DOHH2 (cell line): ENCODE measurements at regions not wholly inside any gene's neighbourhood (a gene's known extent, or its start where the extent isn't known, plus 50 kb on each side); places are given as distances from the start of the nearest gene placed in this dataset.
A peak's percentile ranks its signal among the peaks of the same experiment; 100 is the strongest.

Experiments used
- H3F3A ChIP-seq: fragments of 200-600 bp; sonication (generic), shearing (Covaris generic); 2 replicates; pipeline ENCODE4 v1.6.0; 2016; ENCODE audit warnings: antibody characterized with exemption, mild to moderate bottlenecking; ENCODE audit not compliant: control insufficient read depth, insufficient read depth
- H3K27ac ChIP-seq: fragments of 200-600 bp; sonication (generic); 2 replicates; pipeline ENCODE4 v1.5.1; 2014; ENCODE audit warnings: low read depth, mild to moderate bottlenecking, low read length, moderate library complexity
- H3K27me3 ChIP-seq: fragments of 200-600 bp; sonication (generic); 2 replicates; pipeline ENCODE4 v1.6.1; 2014; ENCODE audit warnings: mild to moderate bottlenecking, low read length, mixed read lengths; ENCODE audit not compliant: control insufficient read depth
- H3K36me3 ChIP-seq: fragments of 200-600 bp; sonication (generic); 2 replicates; pipeline ENCODE4 v1.6.1; 2014; ENCODE audit warnings: mild to moderate bottlenecking, low read length, moderate library complexity, mixed read lengths; ENCODE audit not compliant: control insufficient read depth
- H3K4me1 ChIP-seq: fragments of 200-600 bp; sonication (generic); 2 replicates; pipeline ENCODE4 v1.6.1; 2014; ENCODE audit warnings: mild to moderate bottlenecking, low read length, mixed read lengths; ENCODE audit not compliant: control insufficient read depth
- H3K4me2 ChIP-seq: fragments of 200-600 bp; sonication (generic); 2 replicates; pipeline ENCODE4 v1.6.0; 2014; ENCODE audit warnings: mild to moderate bottlenecking, low read length, moderate library complexity
- H3K4me3 ChIP-seq: fragments of 200-600 bp; sonication (generic); 2 replicates; pipeline ENCODE4 v1.5.1; 2014; ENCODE audit warnings: mild to moderate bottlenecking, low read length, mixed read lengths
- H3K79me2 ChIP-seq: fragments of 200-600 bp; sonication (generic); 2 replicates; pipeline ENCODE4 v1.6.1; 2014; ENCODE audit warnings: mild to moderate bottlenecking, low read length, mixed read lengths; ENCODE audit not compliant: control insufficient read depth
- H3K9me2 ChIP-seq: fragments of 200-600 bp; sonication (generic); replicated peaks from 2 replicates; pipeline ENCODE4 v1.6.1; 2014; ENCODE audit warnings: mild to moderate bottlenecking, low read length, mixed read lengths; ENCODE audit not compliant: control insufficient read depth
- H3K9me3 ChIP-seq: fragments of 200-600 bp; sonication (generic); 2 replicates; pipeline ENCODE4 v1.6.1; 2014; ENCODE audit warnings: antibody characterized with exemption, low read length, mixed read lengths; ENCODE audit not compliant: control insufficient read depth, insufficient read depth
- H4K20me1 ChIP-seq: fragments of 200-600 bp; sonication (generic); 2 replicates; pipeline ENCODE4 v1.6.0; 2014; ENCODE audit warnings: low read depth, mild to moderate bottlenecking, antibody characterized with exemption, low read length, moderate library complexity; ENCODE audit not compliant: control insufficient read depth, insufficient read depth
- EZH2phosphoT487 ChIP-seq: fragments of 200-600 bp; sonication (generic); IDR thresholded peaks from 2 replicates; pipeline ENCODE4 v1.6.1; 2017; ENCODE audit warnings: borderline replicate concordance, mild to moderate bottlenecking, antibody characterized with exemption, low read length, moderate library complexity, mixed read lengths
- TF ChIP-seq, protein P1 (sequence below): fragments of 200-600 bp; sonication (generic); IDR thresholded peaks from one replicate; pipeline ENCODE4 v1.5.1; 2014; ENCODE audit warnings: antibody characterized with exemption, mild to moderate bottlenecking, low read depth, low read length; ENCODE audit not compliant: poor library complexity, severe bottlenecking

DNA sequence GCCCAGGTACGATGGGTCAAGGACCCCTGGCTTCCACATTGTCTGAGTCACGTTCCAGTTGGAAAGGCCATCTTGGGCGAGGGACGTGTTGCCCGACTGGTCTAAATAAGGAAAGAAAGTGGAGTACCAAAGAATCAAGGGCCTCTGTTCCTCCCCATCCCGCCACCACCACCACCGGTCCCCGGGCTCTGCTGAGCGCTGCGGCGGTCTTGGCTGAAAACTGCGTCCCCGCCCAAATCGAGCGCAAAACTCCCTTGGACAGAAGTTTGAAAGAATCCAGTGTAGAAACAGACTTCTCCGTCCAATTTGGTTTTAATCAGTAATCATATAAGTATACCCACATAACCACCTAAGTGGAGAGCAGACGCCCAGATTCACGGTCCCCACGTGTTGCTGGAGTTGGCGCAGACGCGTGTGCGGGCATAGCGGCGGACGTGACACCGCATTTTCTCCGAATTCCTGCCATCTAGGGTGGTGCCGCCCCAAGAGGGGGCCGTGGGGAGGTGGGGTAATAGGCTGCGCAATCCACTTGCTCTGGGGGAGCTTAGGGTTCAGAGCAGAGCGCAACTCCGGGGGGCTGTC lies 243.8 kb upstream of the TOPAZ1 start:
- Histone ChIP-seq H3K27ac (peak overlapping the region; percentile 81), H3K9me3 (no peaks in the 10 kb centered on the region), H3K79me2 (peaks cover 76% of the 10 kb centered on the region), H3K27me3 (no peaks in the 10 kb centered on the region), H3K4me3 (peak overlapping the region; percentile 80), H3K4me2 (peak overlapping the region; percentile 79), H3F3A (peaks cover 38% of the 10 kb centered on the region), H4K20me1 (peaks cover 5% of the 10 kb centered on the region; the same call in 1 of the 2 replicates), H3K9me2 (no peaks in the 10 kb centered on the region), H3K36me3 (peaks cover 26% of the 10 kb centered on the region), H3K4me1 (peaks cover 51% of the 10 kb centered on the region)
- TF ChIP-seq EZH2phosphoT487 = no peak
- TF ChIP-seq, protein P1, sequence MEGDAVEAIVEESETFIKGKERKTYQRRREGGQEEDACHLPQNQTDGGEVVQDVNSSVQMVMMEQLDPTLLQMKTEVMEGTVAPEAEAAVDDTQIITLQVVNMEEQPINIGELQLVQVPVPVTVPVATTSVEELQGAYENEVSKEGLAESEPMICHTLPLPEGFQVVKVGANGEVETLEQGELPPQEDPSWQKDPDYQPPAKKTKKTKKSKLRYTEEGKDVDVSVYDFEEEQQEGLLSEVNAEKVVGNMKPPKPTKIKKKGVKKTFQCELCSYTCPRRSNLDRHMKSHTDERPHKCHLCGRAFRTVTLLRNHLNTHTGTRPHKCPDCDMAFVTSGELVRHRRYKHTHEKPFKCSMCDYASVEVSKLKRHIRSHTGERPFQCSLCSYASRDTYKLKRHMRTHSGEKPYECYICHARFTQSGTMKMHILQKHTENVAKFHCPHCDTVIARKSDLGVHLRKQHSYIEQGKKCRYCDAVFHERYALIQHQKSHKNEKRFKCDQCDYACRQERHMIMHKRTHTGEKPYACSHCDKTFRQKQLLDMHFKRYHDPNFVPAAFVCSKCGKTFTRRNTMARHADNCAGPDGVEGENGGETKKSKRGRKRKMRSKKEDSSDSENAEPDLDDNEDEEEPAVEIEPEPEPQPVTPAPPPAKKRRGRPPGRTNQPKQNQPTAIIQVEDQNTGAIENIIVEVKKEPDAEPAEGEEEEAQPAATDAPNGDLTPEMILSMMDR = no peak

DNA sequence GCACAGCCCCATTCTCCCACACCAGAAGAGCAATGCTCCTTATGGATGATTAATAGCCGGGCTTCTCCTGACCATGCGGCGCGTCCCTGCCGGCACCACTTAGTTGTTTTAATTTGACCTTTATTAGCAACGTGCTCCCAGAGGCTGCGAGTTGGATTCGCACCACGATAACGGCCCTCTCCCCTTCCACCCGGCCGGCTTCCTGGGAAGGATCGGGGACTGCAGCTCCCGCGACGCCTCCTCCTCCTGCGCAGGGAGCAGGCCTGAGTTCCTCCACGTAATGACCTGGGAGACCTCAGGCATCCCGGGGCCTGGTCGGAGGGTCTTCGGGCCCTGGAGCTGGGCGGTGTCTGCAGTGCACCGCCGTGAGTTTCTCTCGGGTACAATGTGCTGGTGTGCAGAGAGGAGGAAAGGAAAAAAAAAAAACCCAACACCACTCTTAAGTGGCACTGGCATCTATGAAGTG lies 243.3 kb upstream of the TOPAZ1 start:
- Histone ChIP-seq H3K27me3 (no peaks in the 10 kb centered on the region), H3K27ac (peak overlapping the region; percentile 81), H3K4me3 (peak overlapping the region; percentile 80), H3K9me3 (no peaks in the 10 kb centered on the region), H3K9me2 (no peaks in the 10 kb centered on the region), H3K36me3 (peaks cover 28% of the 10 kb centered on the region), H3K79me2 (peaks cover 81% of the 10 kb centered on the region), H3K4me2 (peak overlapping the region; percentile 79), H3F3A (peaks cover 38% of the 10 kb centered on the region), H3K4me1 (peaks cover 56% of the 10 kb centered on the region), H4K20me1 (peaks cover 5% of the 10 kb centered on the region; the same call in 1 of the 2 replicates)
- TF ChIP-seq EZH2phosphoT487 = no peak
- TF ChIP-seq, protein P1 = no peak

DNA sequence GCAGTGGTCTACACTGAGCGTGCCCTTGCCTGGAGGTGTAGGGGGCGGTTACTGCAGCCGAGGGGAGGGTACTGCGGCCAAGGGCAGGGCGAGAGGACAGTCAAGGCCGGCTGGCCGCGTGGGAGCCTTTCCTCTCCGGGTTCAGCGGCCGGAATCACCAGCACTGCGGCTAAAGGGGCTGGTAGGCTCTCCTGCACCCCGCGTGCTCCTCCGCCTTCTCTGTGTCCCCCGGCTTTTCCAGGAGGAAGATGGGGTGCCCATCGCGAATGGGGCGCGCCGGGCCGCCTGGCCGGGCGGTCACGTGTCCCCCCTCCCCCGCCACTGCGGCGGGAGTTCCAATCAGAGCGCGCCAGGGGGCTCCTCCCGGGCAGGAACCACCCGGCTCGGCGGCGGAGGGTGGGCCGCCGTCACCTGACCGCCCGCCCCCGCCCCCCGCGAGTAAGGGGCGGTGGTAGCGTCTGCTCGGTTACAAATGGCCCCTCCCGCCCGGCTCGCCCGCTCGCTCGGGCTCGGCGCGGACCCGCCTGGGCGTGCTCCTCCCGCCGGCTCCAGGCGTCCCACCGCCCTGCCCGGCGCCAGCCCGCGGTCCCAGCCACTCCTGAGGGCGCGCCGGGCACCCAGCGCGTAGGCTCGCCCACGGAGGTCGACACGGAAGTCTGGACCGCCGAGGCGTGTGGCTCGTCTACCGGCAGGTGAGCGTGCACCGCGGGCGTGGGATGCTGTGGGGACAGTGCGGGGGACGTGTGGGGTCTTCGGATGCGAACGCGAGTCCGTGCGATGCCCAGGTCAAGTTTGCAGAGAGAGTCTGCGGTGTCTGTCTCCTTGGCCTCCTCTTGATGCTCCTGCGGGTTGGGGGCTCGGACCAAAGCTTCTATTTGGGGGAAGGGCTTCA lies 242.6 kb upstream of the TOPAZ1 start:
- Histone ChIP-seq H3K36me3 (peaks cover 32% of the 10 kb centered on the region), H3K9me2 (no peaks in the 10 kb centered on the region), H3F3A (peaks cover 34% of the 10 kb centered on the region), H3K27ac (peak overlapping the region; percentile 81), H4K20me1 (peaks cover 5% of the 10 kb centered on the region; the same call in 1 of the 2 replicates), H3K79me2 (peaks cover 88% of the 10 kb centered on the region), H3K27me3 (no peaks in the 10 kb centered on the region), H3K4me1 (peaks cover 63% of the 10 kb centered on the region), H3K4me2 (peak overlapping the region; percentile 79), H3K9me3 (no peaks in the 10 kb centered on the region), H3K4me3 (peak overlapping the region; percentile 80)
- no peak for TF ChIP-seq EZH2phosphoT487
- TF ChIP-seq, protein P1 = no peak
